ENCODE measurements at regions not wholly inside any gene's neighbourhood (a gene's known extent, or its start where the extent isn't known, plus 50 kb on each side); places are given as distances from the start of the nearest gene placed in this dataset.
"Not testable (repeated sequence)": the region's sequence is repeated elsewhere in the genome, so short reads cannot be mapped to it uniquely, and the experiment has no call there.

- H3K4me3 ChIP-seq, H3K27me3 ChIP-seq, H3K9me3 ChIP-seq, H3K36me3 ChIP-seq: not testable (repeated sequence)
- peak; percentile 12 to 46 (median 33) for DNase-seq
- H3K27ac ChIP-seq: peak overlapping the region in 1 of 4 donors; percentile 17
- H3K4me1 ChIP-seq: peaks cover 0 to 91% (median 33%) of the 10 kb centered on the region in 4 donors
Measured at GRCh38 chr16:21509437-21510086, 89.8 kb upstream of the METTL9 start.

- not testable (repeated sequence) for H3K36me3 ChIP-seq
Measured at GRCh38 chr16:21510869-21511255, 88.5 kb upstream of the METTL9 start.

GRCh38 chr16:21511315-21512210, 87.8 kb upstream of the METTL9 start:
- Histone ChIP-seq H3K4me1 (peaks cover 0 to 80% (median 32%) of the 10 kb centered on the region in 4 donors), H3K27ac (peak overlapping the region in 3 of 4 donors; percentile 31 to 49 (median 38))
- not testable (repeated sequence) for H3K4me3 ChIP-seq, H3K27me3 ChIP-seq, H3K9me3 ChIP-seq, H3K36me3 ChIP-seq
- DNase-seq: peak in 2 of 3 donors; percentile 46 to 58

More at GRCh38 chr16:21510869-21511255, 88.5 kb upstream of the METTL9 start:
- not testable (repeated sequence) for H3K4me3 ChIP-seq, H3K9me3 ChIP-seq, H3K27me3 ChIP-seq, H3K27ac ChIP-seq
- DNase-seq: peak; percentile 4 to 23 (median 7)
- peaks cover 0 to 87% (median 35%) of the 10 kb centered on the region in 4 donors for H3K4me1 ChIP-seq

- H3K4me1 ChIP-seq: peaks cover 0 to 70% (median 31%) of the 10 kb centered on the region in 4 donors
- not testable (repeated sequence) for H3K27me3 ChIP-seq, H3K9me3 ChIP-seq, H3K36me3 ChIP-seq, H3K4me3 ChIP-seq
- peak overlapping the region in 3 of 4 donors; percentile 31 to 49 (median 38) for H3K27ac ChIP-seq
- DNase-seq: peak in 2 of 3 donors; percentile 47 to 50
Measured at GRCh38 chr16:21512280-21513192, 86.8 kb upstream of the METTL9 start.

GRCh38 chr16:21513337-21513741, 86.0 kb upstream of the METTL9 start:
- H3K4me1 ChIP-seq: peaks cover 0 to 68% (median 31%) of the 10 kb centered on the region in 4 donors
- not testable (repeated sequence) for H3K9me3 ChIP-seq, H3K4me3 ChIP-seq, H3K27me3 ChIP-seq, H3K36me3 ChIP-seq
- peak in 2 of 3 donors; percentile 38 to 46 for DNase-seq
- peak overlapping the region in 3 of 4 donors; percentile 16 to 52 (median 49) for H3K27ac ChIP-seq

- peak in 1 of 3 donors; percentile 46 for DNase-seq
- H3K4me3 ChIP-seq: not testable (repeated sequence)
Measured at GRCh38 chr16:21513812-21514473, 85.4 kb upstream of the METTL9 start.

GRCh38 chr16:21514474-21514840, 84.9 kb upstream of the METTL9 start:
- H3K4me3 ChIP-seq, H3K36me3 ChIP-seq, H3K27me3 ChIP-seq, H3K9me3 ChIP-seq: not testable (repeated sequence)
- Histone ChIP-seq H3K4me1 (peaks cover 0 to 58% (median 31%) of the 10 kb centered on the region in 4 donors), H3K27ac (peak overlapping the region in 3 of 4 donors; percentile 3 to 49 (median 16))
- peak in 1 of 3 donors; percentile 3 for DNase-seq

More at GRCh38 chr16:21513812-21514473, 85.4 kb upstream of the METTL9 start:
- peak overlapping the region in 3 of 4 donors; percentile 16 to 52 (median 49) for H3K27ac ChIP-seq
- H3K9me3 ChIP-seq, H3K36me3 ChIP-seq, H3K27me3 ChIP-seq: not testable (repeated sequence)
- peaks cover 0 to 63% (median 31%) of the 10 kb centered on the region in 4 donors for H3K4me1 ChIP-seq

- H3K9me3 ChIP-seq, H3K27me3 ChIP-seq, H3K36me3 ChIP-seq, DNase-seq, H3K4me3 ChIP-seq: not testable (repeated sequence)
- H3K4me1 ChIP-seq: peaks cover 0 to 49% (median 31%) of the 10 kb centered on the region in 4 donors
- peak overlapping the region in 3 of 4 donors; percentile 44 to 68 (median 65) for H3K27ac ChIP-seq
Measured at GRCh38 chr16:21516705-21517040, 82.7 kb upstream of the METTL9 start.

- H3K9me3 ChIP-seq, H3K36me3 ChIP-seq, H3K27me3 ChIP-seq: not testable (repeated sequence)
- Histone ChIP-seq H3K4me3 (peak overlapping the region in 2 of 4 donors; percentile 18), H3K27ac (peak overlapping the region; percentile 44 to 68 (median 66)), H3K4me1 (peaks cover 0 to 43% (median 25%) of the 10 kb centered on the region in 4 donors)
- DNase-seq: peak in 1 of 3 donors; percentile 14
Measured at GRCh38 chr16:21517263-21517662, 82.1 kb upstream of the METTL9 start.

- not testable (repeated sequence) for H3K9me3 ChIP-seq, H3K36me3 ChIP-seq, DNase-seq, H3K27me3 ChIP-seq
- Histone ChIP-seq H3K4me1 (peaks cover 0 to 21% (median 8%) of the 10 kb centered on the region in 4 donors), H3K4me3 (peak overlapping the region; percentile 71 to 88 (median 78)), H3K27ac (peak overlapping the region; percentile 93 to 95 (median 94))
Measured at GRCh38 chr16:21519361-21520133, 79.8 kb upstream of the METTL9 start.

All from Peyer's patch (tissue), 4 donors.